GM12878 (cell line): ENCODE measurements at regions not wholly inside any gene's neighbourhood (a gene's known extent, or its start where the extent isn't known, plus 50 kb on each side); places are given as distances from the start of the nearest gene placed in this dataset.

Experiments used
- ATAC-seq: fragments of 200-7000 bp; cut with Tn5 transposase; 3 replicates; pipeline ENCODE4 v1.9.1; 2020; ENCODE audit warnings: mild to moderate bottlenecking, moderate library complexity
- BruUV-seq: library from RNA; stranded (reverse); fragments of 400-500 nt; replicated peaks from 2 replicates; lab custom pipeline; 2021; lab: Mats Ljungman, UMichigan
- CTCF ChIA-PET: fragments of 300-600 bp; sonication (Branson Sonifier 250); formaldehyde crosslinking; extraction: SDS; loops from one replicate; lab custom pipeline; 2021; ENCODE audit warnings: inconsistent platforms; lab: Yijun Ruan, JAX
- POLR2A ChIA-PET: fragments of 350-600 bp; formaldehyde crosslinking; extraction: SDS; loops from one replicate; lab custom pipeline; 2021; ENCODE audit warnings: inconsistent platforms; lab: Charles Lee
- RAD21 ChIA-PET: fragments of 300-600 bp; sonication (Branson Sonifier 250); formaldehyde crosslinking; loops from one replicate; lab custom pipeline; 2023; ENCODE audit warnings: antibody characterized with exemption; ENCODE audit not compliant: unreplicated experiment; lab: Charles Lee
- SMC1A ChIA-PET: fragments of 300-600 bp; sonication (Branson Sonifier 250); formaldehyde crosslinking; loops from one replicate; lab custom pipeline; 2023; ENCODE audit not compliant: unreplicated experiment, uncharacterized antibody; lab: Charles Lee
- DNase-seq: peaks from one replicate; pipeline ENCODE4 v3.0.0-alpha.2; 2011; ENCODE audit warnings: low read depth, low spot score
- FAIRE-seq: peaks from 3 replicates; lab custom pipeline; 2011; peaks lifted over from hg19 to GRCh38; lab: Jason Lieb, UNC
- H2AFZ ChIP-seq: 2 replicates; pipeline ENCODE4 v1.6.0; 2011; ENCODE audit warnings: low read depth, low read length, control low read depth; ENCODE audit not compliant: control insufficient read depth
- H3K27ac ChIP-seq: 2 replicates; pipeline ENCODE4 v1.5.1; 2011; ENCODE audit warnings: control low read depth; ENCODE audit not compliant: control insufficient read depth, insufficient read depth
- H3K27me3 ChIP-seq, 2 experiments: replicated peaks in 1 of 2; 2 replicates each; pipeline versions ENCODE4 v1.6.0 to v1.6.1; 2011; ENCODE audit warnings: low read length in 1 of 2; ENCODE audit not compliant: control insufficient read depth in 2 of 2, insufficient read depth in 2 of 2
- H3K36me3 ChIP-seq, 2 experiments: 2 replicates each; pipeline ENCODE4 v1.5.1; 2011; ENCODE audit warnings: low read length in 1 of 2; ENCODE audit not compliant: control insufficient read depth in 2 of 2, insufficient read depth in 2 of 2
- H3K4me1 ChIP-seq: 2 replicates; pipeline ENCODE4 v1.6.1; 2011; ENCODE audit warnings: mild to moderate bottlenecking, low read length, moderate library complexity, mixed read lengths; ENCODE audit not compliant: control insufficient read depth, insufficient read depth
- H3K4me2 ChIP-seq: 2 replicates; pipeline ENCODE4 v1.6.0; 2011; ENCODE audit warnings: control low read depth; ENCODE audit not compliant: control insufficient read depth, insufficient read depth
- H3K4me3 ChIP-seq: fragments of 200-600 bp; sonication (generic); 2 replicates; pipeline ENCODE4 v1.5.1; 2016
- H3K79me2 ChIP-seq: 2 replicates; pipeline ENCODE4 v1.6.0; 2011; ENCODE audit warnings: low read length; ENCODE audit not compliant: control insufficient read depth, insufficient read depth
- H3K9ac ChIP-seq: 2 replicates; pipeline ENCODE4 v1.8.0; 2011; ENCODE audit warnings: low read length, control low read depth, mixed read lengths; ENCODE audit not compliant: control insufficient read depth, insufficient read depth
- H3K9me3 ChIP-seq: replicated peaks from 3 replicates; pipeline ENCODE4 v1.5.1; 2011; ENCODE audit warnings: mild to moderate bottlenecking, low read length; ENCODE audit not compliant: control insufficient read depth, insufficient read depth
- H4K20me1 ChIP-seq: 2 replicates; pipeline ENCODE4 v1.6.0; 2011; ENCODE audit not compliant: control insufficient read depth, insufficient read depth
- CTCF ChIP-seq, 3 experiments: IDR thresholded peaks in 2 of 3; conservative IDR thresholded peaks in 1 of 3; 2 replicates each; pipeline ENCODE4 v1.5.1; 2011; ENCODE audit warnings: low read depth in 3 of 3, low read length in 3 of 3, mild to moderate bottlenecking in 3 of 3, control low read depth in 2 of 3, moderate library complexity in 2 of 3, inconsistent platforms in 1 of 3, mixed read lengths in 1 of 3; ENCODE audit not compliant: control insufficient read depth in 2 of 3, insufficient read depth in 1 of 3; ENCODE audit errors: extremely low read depth in 1 of 3
- EGR1 ChIP-seq, 2 experiments: IDR thresholded peaks; 1 replicate in 1 of 2; 2 replicates in 1 of 2; pipeline ENCODE4 v1.6.1; 2011 to 2012; ENCODE audit warnings: low read depth in 2 of 2, low read length in 2 of 2, borderline replicate concordance in 1 of 2, mild to moderate bottlenecking in 1 of 2, moderate library complexity in 1 of 2
- RAD51 ChIP-seq: fragments of 450-650 bp; IDR thresholded peaks from 2 replicates; pipeline ENCODE4 v1.6.1; 2016; ENCODE audit warnings: moderate library complexity, mild to moderate bottlenecking, inconsistent platforms
- STAT3 ChIP-seq: IDR thresholded peaks from 2 replicates; pipeline ENCODE4 v1.6.1; 2011; ENCODE audit warnings: low read depth, low read length, improper control_type of control experiment
- WGBS: methylation state at CpG from one replicate; pipeline ENCODE4 v1.1.6; 2016; ENCODE audit warnings: low lambda C conversion rate; ENCODE audit not compliant: insufficient replicate concordance, insufficient coverage; ENCODE audit errors: missing lambda C conversion rate; 5-methylcytosine and 5-hydroxymethylcytosine counted together
- in situ Hi-C: fragments of 300-500 bp; cut with MboI; formaldehyde crosslinking; loops from 9 replicates; pipeline ENCODE4 v1.14.3; 2018; ENCODE audit warnings: mixed read lengths
- intact Hi-C: fragments of 100-400 bp; cut with micrococcal nuclease; formaldehyde crosslinking; loops from one replicate; pipeline ENCODE4 v1.14.2; 2022; ENCODE audit not compliant: unreplicated experiment
- TF ChIP-seq, protein P1 (sequence below): fragments of 450-650 bp; IDR thresholded peaks from 2 replicates; pipeline ENCODE4 v1.6.1; 2016; ENCODE audit warnings: mild to moderate bottlenecking

- Histone ChIP-seq H3K9ac (no peak overlapping the region), H3K36me3 (no peaks in the 10 kb centered on the region), H2AFZ (no peak overlapping the region), H3K4me1 (no peaks in the 10 kb centered on the region), H3K79me2 (no peaks in the 10 kb centered on the region), H3K27ac (no peak overlapping the region), H3K4me2 (no peak overlapping the region), H3K27me3 (no peaks in the 10 kb centered on the region), H3K4me3 (no peak overlapping the region), H4K20me1 (no peaks in the 10 kb centered on the region), H3K9me3 (no peaks in the 10 kb centered on the region)
- no peak for DNase-seq
- BruUV-seq, result no TSS peak
- ChIA-PET CTCF (no interaction called here), RAD21 (no interaction called here), POLR2A (no interaction called here), SMC1A (interaction anchor here (0.8 to 1.6 kb wide), 4 partner anchors 8 to 96 kb away, joined by 3 to 5 read pairs (median 4); no protein-coding TSS in a partner anchor)
- TF ChIP-seq CTCF (IDR thresholded peaks at IDR 0.05 in 2 of 3, conservative IDR thresholded peaks at IDR 0.05 in 1 of 3; ENCODE audit: control insufficient read depth in 2 of 3, extremely low read depth in 1 of 3, insufficient read depth in 1 of 3, low read depth in 3 of 3, low read length in 3 of 3), result no peak
- TF ChIP-seq RAD51, result no peak
- no peak for TF ChIP-seq STAT3
- TF ChIP-seq, protein P1, sequence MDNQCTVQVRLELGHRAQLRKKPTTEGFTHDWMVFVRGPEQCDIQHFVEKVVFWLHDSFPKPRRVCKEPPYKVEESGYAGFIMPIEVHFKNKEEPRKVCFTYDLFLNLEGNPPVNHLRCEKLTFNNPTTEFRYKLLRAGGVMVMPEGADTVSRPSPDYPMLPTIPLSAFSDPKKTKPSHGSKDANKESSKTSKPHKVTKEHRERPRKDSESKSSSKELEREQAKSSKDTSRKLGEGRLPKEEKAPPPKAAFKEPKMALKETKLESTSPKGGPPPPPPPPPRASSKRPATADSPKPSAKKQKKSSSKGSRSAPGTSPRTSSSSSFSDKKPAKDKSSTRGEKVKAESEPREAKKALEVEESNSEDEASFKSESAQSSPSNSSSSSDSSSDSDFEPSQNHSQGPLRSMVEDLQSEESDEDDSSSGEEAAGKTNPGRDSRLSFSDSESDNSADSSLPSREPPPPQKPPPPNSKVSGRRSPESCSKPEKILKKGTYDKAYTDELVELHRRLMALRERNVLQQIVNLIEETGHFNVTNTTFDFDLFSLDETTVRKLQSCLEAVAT, result no peak
- TF ChIP-seq EGR1 (IDR thresholded peaks at IDR 0.05; ENCODE audit: borderline replicate concordance in 1 of 2, low read depth in 2 of 2, low read length in 2 of 2), result no peak
- in situ Hi-C loops (no loop called here), intact Hi-C loops (no loop called here)
- no peak for FAIRE-seq
- 13% methylated on average over 4 of the region's 4 CpGs for WGBS
- no peak for ATAC-seq
These were observed 358.7 kb downstream of the MED10 start for GRCh38 chr5:6019612-6020011.
